OCI-LY3 (cell line): ENCODE measurements at regions not wholly inside any gene's neighbourhood (a gene's known extent, or its start where the extent isn't known, plus 50 kb on each side); places are given as distances from the start of the nearest gene placed in this dataset.

Source experiments
- H2AFZ ChIP-seq: fragments of 200-600, 300-600 bp; shearing (Covaris generic); 2 replicates; pipeline ENCODE4 v1.6.0; 2014; ENCODE audit warnings: antibody characterized with exemption, low read depth, low read length
- H3K27ac ChIP-seq: fragments of 200-600, 300-600 bp; sonication (generic); 2 replicates; pipeline ENCODE4 v1.5.1; 2014; ENCODE audit warnings: mild to moderate bottlenecking, low read length, moderate library complexity, mixed read lengths
- H3K27me3 ChIP-seq: fragments of 200-600, 300-600 bp; sonication (generic); 2 replicates; pipeline ENCODE4 v1.6.1; 2014; ENCODE audit warnings: low read depth, low read length, mixed read lengths
- H3K36me3 ChIP-seq: fragments of 200-600, 300-600 bp; sonication (generic); replicated peaks from 2 replicates; pipeline ENCODE3; 2014; ENCODE audit warnings: low read depth, low read length, mixed read lengths
- H3K4me1 ChIP-seq: fragments of 300-600, 200-600 bp; sonication (generic); 2 replicates; pipeline ENCODE4 v1.6.1; 2014; ENCODE audit warnings: low read length, mixed read lengths
- H3K4me2 ChIP-seq: fragments of 200-600, 300-600 bp; sonication (generic); 2 replicates; pipeline ENCODE4 v1.6.1; 2014; ENCODE audit warnings: low read length, mixed read lengths
- H3K4me3 ChIP-seq: fragments of 300-600, 200-600 bp; sonication (generic); 2 replicates; pipeline ENCODE4 v1.5.1; 2014; ENCODE audit warnings: antibody characterized with exemption, mild to moderate bottlenecking, low read length, moderate library complexity
- H3K79me2 ChIP-seq: fragments of 300-600, 200-600 bp; shearing (Covaris generic); 2 replicates; pipeline ENCODE4 v1.6.1; 2014; ENCODE audit warnings: mild to moderate bottlenecking, low read length, mixed read lengths
- H3K9ac ChIP-seq: fragments of 300-600, 200-600 bp; shearing (Covaris generic); 2 replicates; pipeline ENCODE4 v1.6.0; 2014; ENCODE audit warnings: mild to moderate bottlenecking, low read length, moderate library complexity
- H3K9me3 ChIP-seq: fragments of 200-600, 300-600 bp; shearing (Covaris generic); 2 replicates; pipeline ENCODE4 v1.6.1; 2014; ENCODE audit warnings: low read length, mixed read lengths; ENCODE audit not compliant: insufficient read depth
- H4K20me1 ChIP-seq: fragments of 200-600, 300-600 bp; sonication (generic); 2 replicates; pipeline ENCODE4 v1.6.1; 2016; ENCODE audit warnings: low read length, mixed read lengths; ENCODE audit not compliant: insufficient read depth
- CTCF ChIP-seq: fragments of 200-600, 300-600 bp; sonication (generic); IDR thresholded peaks from 2 replicates; pipeline ENCODE4 v1.5.1; 2014; ENCODE audit warnings: antibody characterized with exemption, low read length, low read depth
- EZH2phosphoT487 ChIP-seq: fragments of 200-600 bp; shearing (Covaris generic); IDR thresholded peaks from 2 replicates; pipeline ENCODE4 v1.6.1; 2018; ENCODE audit warnings: antibody characterized with exemption, mixed run types, low read depth

DNA sequence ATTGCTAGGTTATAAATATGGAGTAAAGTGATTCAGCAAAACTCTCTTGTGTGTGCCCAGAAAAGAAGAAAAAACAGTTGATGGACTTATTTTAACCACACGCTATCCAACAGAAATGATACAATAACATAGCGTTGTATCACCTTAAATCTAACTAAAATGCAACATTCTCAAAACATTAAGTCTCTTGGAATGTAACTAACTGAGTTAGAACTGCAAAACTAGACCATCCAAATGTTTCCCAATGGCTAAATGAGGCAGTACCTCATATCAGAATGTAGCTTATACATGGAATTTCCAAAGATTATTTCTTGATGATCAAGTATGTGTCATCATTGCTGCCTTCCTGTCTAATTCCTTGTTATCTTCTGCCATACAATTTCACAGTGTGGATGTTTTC is 187.9 kb downstream of the CNTN3 start:
- no peak for TF ChIP-seq CTCF
- no peak for TF ChIP-seq EZH2phosphoT487
- Histone ChIP-seq H3K36me3 (no peaks in the 10 kb centered on the region), H3K79me2 (no peaks in the 10 kb centered on the region), H3K4me2 (no peak overlapping the region), H3K9me3 (no peaks in the 10 kb centered on the region), H3K4me1 (no peaks in the 10 kb centered on the region), H2AFZ (no peak overlapping the region), H3K9ac (no peak overlapping the region), H4K20me1 (no peaks in the 10 kb centered on the region), H3K27me3 (no peaks in the 10 kb centered on the region), H3K27ac (no peak overlapping the region), H3K4me3 (no peak overlapping the region)

DNA sequence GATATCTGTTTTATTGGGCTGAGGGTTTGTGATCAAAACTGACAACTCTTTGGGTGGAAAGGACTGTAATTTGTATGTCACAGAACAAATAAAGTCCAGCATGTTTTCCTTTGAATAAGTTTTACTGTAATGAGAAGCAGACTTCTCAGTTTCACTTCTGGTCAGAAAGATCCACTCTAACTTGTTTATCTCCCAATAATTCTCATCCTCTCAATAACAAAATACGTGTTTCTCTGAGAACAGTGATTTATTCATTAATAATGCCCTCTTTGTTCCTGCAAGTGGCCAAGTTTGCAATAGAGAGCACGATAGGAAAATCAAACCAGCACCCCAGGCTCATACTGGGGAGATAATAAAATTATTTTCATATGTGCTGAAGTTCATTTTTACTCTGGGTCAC is 190.6 kb downstream of the CNTN3 start:
- TF ChIP-seq CTCF (no peak), EZH2phosphoT487 (no peak)
- Histone ChIP-seq H3K4me3 (no peak overlapping the region), H3K27ac (no peak overlapping the region), H4K20me1 (no peaks in the 10 kb centered on the region), H3K4me2 (no peak overlapping the region), H3K9ac (no peak overlapping the region), H2AFZ (no peak overlapping the region), H3K9me3 (no peaks in the 10 kb centered on the region), H3K4me1 (peaks cover 3% of the 10 kb centered on the region; the same call in 1 of the 2 replicates), H3K27me3 (no peaks in the 10 kb centered on the region), H3K79me2 (no peaks in the 10 kb centered on the region), H3K36me3 (no peaks in the 10 kb centered on the region)

DNA sequence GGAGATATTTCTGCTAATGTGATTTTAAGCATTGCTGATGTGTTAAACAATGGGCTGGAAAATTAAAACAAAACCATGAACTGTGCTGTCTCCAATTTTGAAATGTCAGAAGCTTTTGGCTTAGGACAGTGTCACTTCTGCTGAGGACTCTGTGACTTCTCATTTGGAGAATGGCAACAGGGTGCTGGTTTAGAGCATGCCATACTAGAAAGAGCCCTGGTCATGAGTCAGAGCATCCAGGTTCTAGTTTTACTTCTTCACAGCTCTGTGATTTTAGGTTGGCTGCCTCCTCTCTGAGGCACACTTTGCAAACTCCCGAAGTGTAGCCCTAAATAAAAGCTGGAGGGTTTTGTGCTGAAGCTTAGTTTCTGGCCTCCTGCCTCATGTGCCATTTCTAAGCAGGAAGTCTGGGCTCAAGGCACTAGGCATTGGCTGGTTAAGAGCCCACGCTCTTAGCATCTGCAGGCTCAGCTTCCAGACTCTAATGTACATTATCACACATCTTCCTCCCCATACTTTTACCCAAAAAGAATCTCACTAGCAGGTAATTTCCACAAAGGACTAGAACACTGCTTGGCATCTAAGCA is 193.8 kb downstream of the CNTN3 start:
- no peak overlapping the region for H2AFZ ChIP-seq
- H3K27me3 ChIP-seq = no peaks in the 10 kb centered on the region
- H3K9me3 ChIP-seq = no peaks in the 10 kb centered on the region
- peaks cover 3% of the 10 kb centered on the region; the same call in 1 of the 2 replicates for H3K4me1 ChIP-seq
- no peaks in the 10 kb centered on the region for H3K79me2 ChIP-seq
- no peaks in the 10 kb centered on the region for H4K20me1 ChIP-seq
- H3K4me3 ChIP-seq = no peak overlapping the region
- TF ChIP-seq EZH2phosphoT487 (no peak), CTCF (no peak)
- H3K27ac ChIP-seq = no peak overlapping the region
- no peak overlapping the region for H3K4me2 ChIP-seq
- no peak overlapping the region for H3K9ac ChIP-seq
- no peaks in the 10 kb centered on the region for H3K36me3 ChIP-seq

DNA sequence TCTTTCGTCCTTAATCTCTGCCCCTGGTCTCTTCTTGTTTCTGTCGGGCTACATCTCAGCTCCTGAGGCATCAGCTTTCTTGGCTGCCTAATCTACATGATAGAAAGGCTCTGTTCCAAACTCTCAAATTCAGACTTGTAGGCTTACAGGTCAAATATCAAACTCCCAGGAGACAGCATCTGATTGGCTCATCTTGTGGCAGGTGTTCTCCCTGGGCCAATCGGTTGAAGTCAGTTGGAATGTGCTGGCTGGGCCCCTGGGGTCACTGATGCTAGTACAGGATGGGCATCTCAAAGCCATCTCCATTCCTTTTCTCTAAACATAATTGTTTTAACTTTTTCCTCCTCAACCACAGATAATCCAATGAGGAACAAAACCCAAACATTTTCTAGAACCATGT is 198.7 kb downstream of the CNTN3 start:
- Histone ChIP-seq H3K36me3 (no peaks in the 10 kb centered on the region), H3K9ac (no peak overlapping the region), H3K4me1 (peaks cover 2% of the 10 kb centered on the region; the same call in 1 of the 2 replicates), H3K27me3 (no peaks in the 10 kb centered on the region), H4K20me1 (no peaks in the 10 kb centered on the region), H3K9me3 (no peaks in the 10 kb centered on the region), H3K4me2 (no peak overlapping the region), H3K4me3 (no peak overlapping the region), H3K79me2 (no peaks in the 10 kb centered on the region), H3K27ac (no peak overlapping the region), H2AFZ (no peak overlapping the region)
- TF ChIP-seq EZH2phosphoT487 = no peak
- TF ChIP-seq CTCF = no peak
